BE2C (cell line): ENCODE measurements at regions not wholly inside any gene's neighbourhood (a gene's known extent, or its start where the extent isn't known, plus 50 kb on each side); places are given as distances from the start of the nearest gene placed in this dataset.

Experiments used
- DNase-seq: peaks from one replicate; pipeline ENCODE4 v3.0.0-alpha.2; 2020
- H3K27me3 ChIP-seq: fragments of 250-450 bp; sonication (Bioruptor Pico); 2 replicates; pipeline ENCODE4 v1.5.1; 2020; ENCODE audit warnings: mild to moderate bottlenecking
- H3K36me3 ChIP-seq: fragments of 250-450 bp; sonication (Bioruptor Pico); 2 replicates; pipeline ENCODE4 v1.5.1; 2020; ENCODE audit warnings: mild to moderate bottlenecking
- H3K4me1 ChIP-seq: fragments of 250-450 bp; sonication (Bioruptor Pico); 2 replicates; pipeline ENCODE4 v1.5.1; 2020
- H3K4me3 ChIP-seq: 2 replicates; pipeline ENCODE4 v1.5.1; 2011; ENCODE audit warnings: low read depth, low read length
- H3K9me3 ChIP-seq: fragments of 250-450 bp; sonication (Bioruptor Pico); 2 replicates; pipeline ENCODE4 v1.5.1; 2020
- CTCF ChIP-seq: IDR thresholded peaks from 2 replicates; pipeline ENCODE4 v1.5.1; 2012; ENCODE audit warnings: mild to moderate bottlenecking, low read depth, low read length

DNA sequence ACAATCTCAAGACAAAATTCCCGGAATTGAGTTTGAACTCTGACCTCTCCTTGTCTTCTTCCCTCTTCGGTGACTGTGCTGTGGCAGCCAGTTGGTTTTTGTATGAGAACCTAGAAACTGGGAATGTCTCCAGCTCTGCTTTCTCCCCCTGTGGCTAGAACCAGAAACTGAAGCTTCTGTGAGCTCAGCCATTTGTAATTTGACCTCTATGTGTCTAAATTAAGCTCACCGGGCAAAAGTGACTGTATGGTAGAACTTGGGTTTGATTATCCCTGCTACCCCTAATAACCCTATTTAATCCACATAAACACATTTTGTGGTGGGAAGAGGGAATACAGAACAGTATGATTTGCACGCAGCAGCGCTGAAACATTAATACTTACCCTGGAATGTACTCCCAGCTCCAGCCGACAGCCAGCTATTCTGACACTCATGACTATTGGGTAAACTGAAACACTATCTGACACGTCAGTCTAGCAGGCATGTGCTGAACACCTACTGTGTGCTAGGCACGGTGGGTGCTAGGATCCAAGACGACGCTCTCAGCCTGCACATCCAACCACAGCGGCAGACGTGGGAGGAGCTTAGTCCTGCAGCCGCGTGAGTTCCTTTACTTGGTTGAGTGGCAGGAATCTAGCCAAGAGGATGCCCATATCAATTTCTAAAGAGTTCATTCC lies 324.8 kb downstream of the SFMBT2 start:
- Histone ChIP-seq H3K9me3 (no peaks in the 10 kb centered on the region), H3K4me3 (no peak overlapping the region), H3K27me3 (peaks cover 13% of the 10 kb centered on the region), H3K36me3 (no peaks in the 10 kb centered on the region), H3K4me1 (no peaks in the 10 kb centered on the region)
- no peak for DNase-seq
- TF ChIP-seq CTCF = no peak

DNA sequence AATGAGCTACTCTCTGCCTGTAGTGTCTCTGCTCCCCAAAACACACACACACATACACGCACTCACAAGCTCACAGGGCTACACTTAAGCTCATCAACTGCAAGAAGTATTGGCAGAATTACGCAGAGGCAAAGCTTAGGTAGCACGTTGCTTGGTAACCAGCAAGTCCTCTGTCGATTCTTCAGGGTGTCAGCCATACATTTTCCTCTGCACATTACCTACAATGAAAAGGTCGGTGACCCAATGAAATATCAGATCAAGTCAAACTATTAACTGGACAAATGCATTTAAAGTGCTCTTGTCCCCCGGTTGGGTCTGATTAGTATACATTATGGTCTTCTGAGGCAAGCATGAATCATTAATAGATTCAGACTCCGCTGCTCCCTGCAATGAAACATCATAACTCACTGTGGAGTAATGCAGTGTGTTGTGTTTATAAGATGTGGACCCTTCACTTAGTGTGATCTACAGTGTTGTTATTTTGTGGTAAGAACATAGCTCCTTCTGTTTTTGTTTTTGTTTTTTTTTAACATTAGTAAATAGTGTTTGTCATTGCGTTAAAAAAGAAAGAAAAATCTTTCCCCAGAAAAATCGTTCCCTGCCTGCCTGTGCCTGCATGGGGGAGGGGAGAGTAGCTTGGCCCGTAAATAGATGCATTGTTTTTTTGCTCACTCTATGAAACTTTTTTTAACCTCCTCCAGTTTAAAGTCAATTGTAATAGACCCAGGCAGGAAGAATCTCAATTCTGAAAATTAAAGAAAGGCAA lies 325.5 kb downstream of the SFMBT2 start:
- TF ChIP-seq CTCF = no peak
- H3K27me3 ChIP-seq = peaks cover 10% of the 10 kb centered on the region
- no peaks in the 10 kb centered on the region for H3K4me1 ChIP-seq
- H3K36me3 ChIP-seq = no peaks in the 10 kb centered on the region
- no peak for DNase-seq
- no peaks in the 10 kb centered on the region for H3K9me3 ChIP-seq
- H3K4me3 ChIP-seq = no peak overlapping the region

DNA sequence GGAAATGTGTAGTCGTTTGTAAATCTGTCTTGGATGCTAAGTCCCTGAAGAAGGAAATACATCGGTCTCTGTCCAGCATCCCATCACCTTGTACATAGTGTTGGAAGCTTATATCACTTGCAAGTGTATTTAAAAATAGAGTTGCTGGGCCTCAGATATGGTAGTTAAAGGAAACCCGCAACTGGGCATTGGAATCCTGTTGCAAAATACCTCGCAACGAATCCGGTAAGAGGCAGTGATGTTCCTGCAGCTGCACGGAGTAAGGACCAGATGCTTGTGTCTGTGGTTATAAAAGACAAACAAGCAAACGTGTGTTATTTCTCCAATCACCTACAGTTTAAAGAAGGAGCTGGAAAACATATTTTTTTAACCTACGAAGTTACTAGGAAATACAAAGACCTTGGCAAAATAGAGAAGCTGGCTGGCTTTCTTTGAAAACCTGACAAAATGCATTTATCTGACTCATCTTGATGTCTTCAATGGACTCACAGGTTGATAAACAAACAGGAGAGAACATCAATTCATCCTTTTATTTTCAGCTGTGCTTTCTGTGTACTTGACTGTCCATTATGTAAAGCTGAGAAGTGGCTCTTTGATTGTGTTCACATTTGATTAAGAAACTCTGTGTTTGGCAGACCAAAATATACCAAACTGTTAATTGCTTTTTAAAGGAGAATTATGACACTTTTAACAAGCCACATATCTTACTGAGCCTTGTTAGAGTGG lies 326.4 kb downstream of the SFMBT2 start:
- TF ChIP-seq CTCF = no peak
- peaks cover 17% of the 10 kb centered on the region; the same call in 1 of the 2 replicates for H3K27me3 ChIP-seq
- no peaks in the 10 kb centered on the region for H3K4me1 ChIP-seq
- no peak for DNase-seq
- H3K4me3 ChIP-seq = no peak overlapping the region
- H3K36me3 ChIP-seq = no peaks in the 10 kb centered on the region
- H3K9me3 ChIP-seq = no peaks in the 10 kb centered on the region

DNA sequence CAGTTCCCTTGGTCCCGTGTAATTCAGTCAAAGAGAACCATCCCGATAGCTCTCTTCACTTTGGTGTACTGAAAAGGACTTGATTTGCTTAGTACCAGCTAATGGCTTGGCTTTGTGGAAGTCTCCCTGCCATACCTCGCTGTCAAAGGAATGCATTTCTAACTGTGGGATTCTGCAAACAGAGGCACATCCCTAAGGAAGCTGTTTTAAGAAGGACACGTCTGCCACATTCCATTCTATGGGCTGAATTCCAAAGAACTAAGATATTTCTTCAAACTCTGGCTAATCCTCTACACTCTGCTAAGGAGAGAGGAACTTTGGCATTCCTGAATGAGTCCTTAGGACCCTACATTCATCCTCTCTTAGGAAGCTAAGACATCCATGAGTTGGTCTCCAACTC lies 327.9 kb downstream of the SFMBT2 start:
- H3K36me3 ChIP-seq = no peaks in the 10 kb centered on the region
- peaks cover 16% of the 10 kb centered on the region; the same call in 1 of the 2 replicates for H3K27me3 ChIP-seq
- no peak for TF ChIP-seq CTCF
- no peaks in the 10 kb centered on the region for H3K4me1 ChIP-seq
- H3K9me3 ChIP-seq = no peaks in the 10 kb centered on the region
- DNase-seq = no peak
- no peak overlapping the region for H3K4me3 ChIP-seq

DNA sequence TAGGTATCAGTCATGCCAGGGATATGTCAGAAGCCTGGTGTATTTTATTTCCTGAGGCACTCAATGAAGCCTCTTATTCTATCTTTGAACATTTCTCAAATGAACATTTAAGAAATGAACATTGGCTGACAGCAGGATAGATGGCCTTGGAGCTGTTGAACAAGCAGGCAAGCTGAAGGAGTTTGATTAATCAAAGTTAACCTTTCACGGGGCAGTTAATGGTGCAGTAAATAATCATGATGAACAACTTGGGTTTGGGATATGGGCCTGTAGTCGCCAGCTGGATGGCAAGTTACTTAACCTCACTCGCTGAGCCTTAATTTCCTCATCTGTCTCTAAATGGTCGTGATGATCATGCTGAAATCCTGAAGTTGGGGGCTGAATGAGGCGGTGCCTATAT lies 333.0 kb downstream of the SFMBT2 start:
- TF ChIP-seq CTCF = no peak
- DNase-seq = no peak
- no peaks in the 10 kb centered on the region for H3K9me3 ChIP-seq
- peaks cover 13% of the 10 kb centered on the region; the same call in 1 of the 2 replicates for H3K27me3 ChIP-seq
- H3K4me3 ChIP-seq = no peak overlapping the region
- no peaks in the 10 kb centered on the region for H3K36me3 ChIP-seq
- H3K4me1 ChIP-seq = no peaks in the 10 kb centered on the region

GRCh38 chr10:7075851-7076250 lies 335.0 kb downstream of the SFMBT2 start:
- Histone ChIP-seq H3K4me1 (no peaks in the 10 kb centered on the region), H3K27me3 (peaks cover 13% of the 10 kb centered on the region; the same call in 1 of the 2 replicates), H3K36me3 (no peaks in the 10 kb centered on the region), H3K4me3 (no peak overlapping the region), H3K9me3 (no peaks in the 10 kb centered on the region)
- DNase-seq = no peak
- TF ChIP-seq CTCF = no peak
